PC-3 (cell line): ENCODE measurements at regions not wholly inside any gene's neighbourhood (a gene's known extent, or its start where the extent isn't known, plus 50 kb on each side); places are given as distances from the start of the nearest gene placed in this dataset.

Experiments
- CTCF ChIP-seq: fragments of 300-600 bp; sonication (generic); conservative IDR thresholded peaks from 2 replicates; pipeline ENCODE4 v1.5.1; 2017; ENCODE audit warnings: antibody characterized with exemption, low read depth, mild to moderate bottlenecking, low read length
- EZH2phosphoT487 ChIP-seq: fragments of 300-600 bp; sonication (generic); IDR thresholded peaks from 2 replicates; pipeline ENCODE4 v1.6.1; 2018; ENCODE audit warnings: mild to moderate bottlenecking, antibody characterized with exemption, low read length, borderline replicate concordance

DNA sequence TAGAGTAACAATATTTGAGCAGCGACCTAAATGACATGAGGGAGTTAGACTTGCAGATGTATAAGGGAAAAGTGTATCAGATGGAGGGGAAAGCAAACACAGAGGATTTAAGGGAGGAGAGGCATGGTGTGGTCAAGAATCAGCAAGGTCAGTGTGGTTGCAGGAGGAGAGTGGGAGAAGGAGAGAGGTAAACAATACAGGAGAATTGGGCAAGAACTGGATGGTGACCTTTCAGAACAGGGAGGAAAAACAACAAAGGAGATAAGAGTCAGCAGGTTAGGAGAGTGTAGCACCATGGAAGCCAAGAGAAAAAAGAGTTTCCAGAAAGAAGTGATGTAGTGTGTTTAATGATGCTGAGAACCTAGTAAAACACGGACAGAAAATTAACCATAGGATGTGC, 178.5 kb downstream of the PAPSS1 start:
- TF ChIP-seq CTCF: no peak
- TF ChIP-seq EZH2phosphoT487: no peak
